ENCODE measurements at regions not wholly inside any gene's neighbourhood (a gene's known extent, or its start where the extent isn't known, plus 50 kb on each side); places are given as distances from the start of the nearest gene placed in this dataset.

GRCh38 chr18:67717800-67718199 is 201.3 kb upstream of the DSEL start:
- TF ChIP-seq SP1 (IDR thresholded peaks at IDR 0.05), result no peak
- TF ChIP-seq ATF3 (IDR thresholded peaks at IDR 0.05), result no peak
- no peak for TF ChIP-seq HNF4A (conservative IDR thresholded peaks at IDR 0.05)
- no peak for TF ChIP-seq GABPA (IDR thresholded peaks at IDR 0.05 in 1 of 2, conservative IDR thresholded peaks at IDR 0.05 in 1 of 2)
- TF ChIP-seq TAF1 (conservative IDR thresholded peaks at IDR 0.05), result no peak
- no peak for TF ChIP-seq ZBTB33 (IDR thresholded peaks at IDR 0.05)
- no peak for TF ChIP-seq NR2F2 (IDR thresholded peaks at IDR 0.05)
- no peak for TF ChIP-seq JUND (IDR thresholded peaks at IDR 0.05)
- TF ChIP-seq MAX (IDR thresholded peaks at IDR 0.05), result no peak
- TF ChIP-seq EGR1 (IDR thresholded peaks at IDR 0.05; ENCODE audit: low read depth in 2 of 2), result no peak
- TF ChIP-seq CTCF (IDR thresholded peaks at IDR 0.05; ENCODE audit: low read depth, low read length, missing input control), result no peak
- TF ChIP-seq HNF4G (IDR thresholded peaks at IDR 0.05), result no peak
- no peak overlapping the region for H3K4me3 ChIP-seq (ENCODE audit: low read depth in 1 of 3, low read length in 3 of 3)
- no peak for DNase-seq (ENCODE audit: low spot score)

GRCh38 chr18:67715567-67715966 is 199.0 kb upstream of the DSEL start:
- H3K4me3 ChIP-seq (ENCODE audit: low read depth in 1 of 3, low read length in 3 of 3), result no peak overlapping the region
- no peaks in the 10 kb centered on the region for H3K27me3 ChIP-seq (ENCODE audit: control insufficient read depth in 4 of 4, insufficient read depth in 4 of 4, low read length in 3 of 4)
- 54% methylated on average over 2 of the region's 2 CpGs for WGBS
- no peaks in the 10 kb centered on the region for H3K9me3 ChIP-seq (ENCODE audit: control insufficient read depth in 4 of 4, low read length in 3 of 4)
- no peak for DNase-seq (ENCODE audit: low spot score)
- no peaks in the 10 kb centered on the region for H3K36me3 ChIP-seq (ENCODE audit: control insufficient read depth in 4 of 4, insufficient read depth in 3 of 4, low read depth in 1 of 4, low read length in 3 of 4)
- no peak overlapping the region for H3K27ac ChIP-seq (ENCODE audit: low read depth in 1 of 2, low read length in 2 of 2)
- no peak overlapping the region for H3K9ac ChIP-seq (ENCODE audit: low read depth in 1 of 2, low read length in 2 of 2)
- H3K4me1 ChIP-seq (ENCODE audit: control insufficient read depth in 4 of 4, insufficient read depth in 4 of 4, low read length in 3 of 4), result no peaks in the 10 kb centered on the region
- TF ChIP-seq REST (IDR thresholded peaks at IDR 0.05) (no peak), HNF4A (conservative IDR thresholded peaks at IDR 0.05) (no peak), MAX (IDR thresholded peaks at IDR 0.05) (no peak), SP1 (IDR thresholded peaks at IDR 0.05) (no peak), CTCF (IDR thresholded peaks at IDR 0.05; ENCODE audit: low read depth, low read length, missing input control) (no peak)

More at GRCh38 chr18:67717800-67718199, 201.3 kb upstream of the DSEL start:
- Histone ChIP-seq H3K27ac (ENCODE audit: low read depth in 1 of 2, low read length in 2 of 2) (no peak overlapping the region), H3K36me3 (ENCODE audit: control insufficient read depth in 4 of 4, insufficient read depth in 3 of 4, low read depth in 1 of 4, low read length in 3 of 4) (no peaks in the 10 kb centered on the region), H3K4me1 (ENCODE audit: control insufficient read depth in 4 of 4, insufficient read depth in 4 of 4, low read length in 3 of 4) (no peaks in the 10 kb centered on the region), H3K9me3 (ENCODE audit: control insufficient read depth in 4 of 4, low read length in 3 of 4) (no peaks in the 10 kb centered on the region), H3K9ac (ENCODE audit: low read depth in 1 of 2, low read length in 2 of 2) (no peak overlapping the region), H3K27me3 (ENCODE audit: control insufficient read depth in 4 of 4, insufficient read depth in 4 of 4, low read length in 3 of 4) (no peaks in the 10 kb centered on the region)
- WGBS, result 81% methylated on average over 8 of the region's 8 CpGs

Data from liver (tissue), 8 donors.